GM12878 (cell line): ENCODE measurements at regions not wholly inside any gene's neighbourhood (a gene's known extent, or its start where the extent isn't known, plus 50 kb on each side); places are given as distances from the start of the nearest gene placed in this dataset.

ENCODE experiments used
- ATAC-seq: fragments of 200-7000 bp; cut with Tn5 transposase; 3 replicates; pipeline ENCODE4 v1.9.1; 2020; ENCODE audit warnings: mild to moderate bottlenecking, moderate library complexity
- BruUV-seq: library from RNA; stranded (reverse); fragments of 400-500 nt; replicated peaks from 2 replicates; lab custom pipeline; 2021; lab: Mats Ljungman, UMichigan
- CTCF ChIA-PET: fragments of 300-600 bp; sonication (Branson Sonifier 250); formaldehyde crosslinking; extraction: SDS; loops from one replicate; lab custom pipeline; 2021; ENCODE audit warnings: inconsistent platforms; lab: Yijun Ruan, JAX
- POLR2A ChIA-PET: fragments of 350-600 bp; formaldehyde crosslinking; extraction: SDS; loops from one replicate; lab custom pipeline; 2021; ENCODE audit warnings: inconsistent platforms; lab: Charles Lee
- RAD21 ChIA-PET: fragments of 300-600 bp; sonication (Branson Sonifier 250); formaldehyde crosslinking; loops from one replicate; lab custom pipeline; 2023; ENCODE audit warnings: antibody characterized with exemption; ENCODE audit not compliant: unreplicated experiment; lab: Charles Lee
- SMC1A ChIA-PET: fragments of 300-600 bp; sonication (Branson Sonifier 250); formaldehyde crosslinking; loops from one replicate; lab custom pipeline; 2023; ENCODE audit not compliant: unreplicated experiment, uncharacterized antibody; lab: Charles Lee
- DNase-seq: peaks from one replicate; pipeline ENCODE4 v3.0.0-alpha.2; 2011; ENCODE audit warnings: low read depth, low spot score
- FAIRE-seq: peaks from 3 replicates; lab custom pipeline; 2011; peaks lifted over from hg19 to GRCh38; lab: Jason Lieb, UNC
- H2AFZ ChIP-seq: 2 replicates; pipeline ENCODE4 v1.6.0; 2011; ENCODE audit warnings: low read depth, low read length, control low read depth; ENCODE audit not compliant: control insufficient read depth
- H3K27ac ChIP-seq: 2 replicates; pipeline ENCODE4 v1.5.1; 2011; ENCODE audit warnings: control low read depth; ENCODE audit not compliant: control insufficient read depth, insufficient read depth
- H3K27me3 ChIP-seq, 2 experiments: replicated peaks in 1 of 2; 2 replicates each; pipeline versions ENCODE4 v1.6.0 to v1.6.1; 2011; ENCODE audit warnings: low read length in 1 of 2; ENCODE audit not compliant: control insufficient read depth in 2 of 2, insufficient read depth in 2 of 2
- H3K36me3 ChIP-seq, 2 experiments: 2 replicates each; pipeline ENCODE4 v1.5.1; 2011; ENCODE audit warnings: low read length in 1 of 2; ENCODE audit not compliant: control insufficient read depth in 2 of 2, insufficient read depth in 2 of 2
- H3K4me1 ChIP-seq: 2 replicates; pipeline ENCODE4 v1.6.1; 2011; ENCODE audit warnings: mild to moderate bottlenecking, low read length, moderate library complexity, mixed read lengths; ENCODE audit not compliant: control insufficient read depth, insufficient read depth
- H3K4me2 ChIP-seq: 2 replicates; pipeline ENCODE4 v1.6.0; 2011; ENCODE audit warnings: control low read depth; ENCODE audit not compliant: control insufficient read depth, insufficient read depth
- H3K4me3 ChIP-seq: fragments of 200-600 bp; sonication (generic); 2 replicates; pipeline ENCODE4 v1.5.1; 2016
- H3K79me2 ChIP-seq: 2 replicates; pipeline ENCODE4 v1.6.0; 2011; ENCODE audit warnings: low read length; ENCODE audit not compliant: control insufficient read depth, insufficient read depth
- H3K9ac ChIP-seq: 2 replicates; pipeline ENCODE4 v1.8.0; 2011; ENCODE audit warnings: low read length, control low read depth, mixed read lengths; ENCODE audit not compliant: control insufficient read depth, insufficient read depth
- H3K9me3 ChIP-seq: replicated peaks from 3 replicates; pipeline ENCODE4 v1.5.1; 2011; ENCODE audit warnings: mild to moderate bottlenecking, low read length; ENCODE audit not compliant: control insufficient read depth, insufficient read depth
- H4K20me1 ChIP-seq: 2 replicates; pipeline ENCODE4 v1.6.0; 2011; ENCODE audit not compliant: control insufficient read depth, insufficient read depth
- BHLHE40 ChIP-seq, 2 experiments: fragments of 450-650 bp in 1 of 2; IDR thresholded peaks; 2 replicates each; pipeline ENCODE4 v1.6.1; 2011 to 2017; ENCODE audit warnings: low read depth in 2 of 2, borderline replicate concordance in 1 of 2, improper control_type of control experiment in 1 of 2, low read length in 1 of 2, mild to moderate bottlenecking in 1 of 2
- E2F8 ChIP-seq: fragments of 450-650 bp; IDR thresholded peaks from 2 replicates; pipeline ENCODE4 v1.6.1; 2018; ENCODE audit warnings: mild to moderate bottlenecking, low read depth, moderate library complexity; ENCODE audit not compliant: partially characterized antibody
- EZH2 ChIP-seq: IDR thresholded peaks from 2 replicates; pipeline ENCODE4 v1.6.1; 2012; ENCODE audit warnings: low read depth, mild to moderate bottlenecking, control low read depth, inconsistent platforms, low read length, borderline replicate concordance; ENCODE audit not compliant: control insufficient read depth
- FOXK2 ChIP-seq: fragments of 450-650 bp; IDR thresholded peaks from 2 replicates; pipeline ENCODE4 v1.6.1; 2017; ENCODE audit warnings: mild to moderate bottlenecking, moderate library complexity
- HCFC1 ChIP-seq: fragments of 150-350 bp; IDR thresholded peaks from 2 replicates; pipeline ENCODE4 v1.6.1; 2014; ENCODE audit warnings: low read length
- JUND ChIP-seq: IDR thresholded peaks from 2 replicates; pipeline ENCODE4 v1.6.1; 2012; ENCODE audit warnings: low read depth, mild to moderate bottlenecking, low read length, improper control_type of control experiment, moderate library complexity
- KAT2A ChIP-seq: conservative IDR thresholded peaks from 2 replicates; pipeline ENCODE4 v1.6.1; 2011; ENCODE audit warnings: low read depth, low read length; ENCODE audit not compliant: control insufficient read depth
- KDM1A ChIP-seq: fragments of 200-600 bp; sonication (generic); IDR thresholded peaks from 2 replicates; pipeline ENCODE4 v1.6.1; 2016; ENCODE audit warnings: borderline replicate concordance
- MXI1 ChIP-seq: fragments of 150-350 bp; IDR thresholded peaks from 2 replicates; pipeline ENCODE4 v1.6.1; 2011; ENCODE audit warnings: low read depth, mild to moderate bottlenecking, inconsistent platforms, low read length, improper control_type of control experiment
- NFXL1 ChIP-seq: fragments of 450-650 bp; IDR thresholded peaks from 2 replicates; pipeline ENCODE4 v1.6.1; 2017; ENCODE audit warnings: antibody characterized with exemption, mild to moderate bottlenecking, borderline replicate concordance
- NFYA ChIP-seq: IDR thresholded peaks from 2 replicates; pipeline ENCODE4 v1.6.1; 2011; ENCODE audit warnings: low read depth, mild to moderate bottlenecking, low read length, improper control_type of control experiment, borderline replicate concordance
- NR2F1 ChIP-seq: fragments of 450-650 bp; conservative IDR thresholded peaks from 2 replicates; pipeline ENCODE4 v1.6.1; 2017; ENCODE audit warnings: mild to moderate bottlenecking
- RELB ChIP-seq: fragments of 450-650 bp; IDR thresholded peaks from 2 replicates; pipeline ENCODE4 v1.6.1; 2017; ENCODE audit warnings: low read depth, mild to moderate bottlenecking, moderate library complexity
- SMAD5 ChIP-seq: IDR thresholded peaks from 2 replicates; pipeline ENCODE4 v1.6.1; 2016; ENCODE audit warnings: antibody characterized with exemption, low read depth
- SRF ChIP-seq, 2 experiments: IDR thresholded peaks; 2 replicates each; pipeline ENCODE4 v1.6.1; 2011; ENCODE audit warnings: low read depth in 2 of 2, low read length in 2 of 2, mild to moderate bottlenecking in 1 of 2, moderate library complexity in 1 of 2
- ZBTB40 ChIP-seq: fragments of 450-650 bp; IDR thresholded peaks from 2 replicates; pipeline ENCODE4 v1.6.1; 2016; ENCODE audit warnings: mild to moderate bottlenecking, moderate library complexity, borderline replicate concordance
- ZNF384 ChIP-seq: IDR thresholded peaks from 2 replicates; pipeline ENCODE4 v1.6.1; 2012; ENCODE audit warnings: low read depth, mild to moderate bottlenecking, low read length, improper control_type of control experiment, borderline replicate concordance
- WGBS: methylation state at CpG from one replicate; pipeline ENCODE4 v1.1.6; 2016; ENCODE audit warnings: low lambda C conversion rate; ENCODE audit not compliant: insufficient replicate concordance, insufficient coverage; ENCODE audit errors: missing lambda C conversion rate; 5-methylcytosine and 5-hydroxymethylcytosine counted together
- in situ Hi-C: fragments of 300-500 bp; cut with MboI; formaldehyde crosslinking; loops from 9 replicates; pipeline ENCODE4 v1.14.3; 2018; ENCODE audit warnings: mixed read lengths
- intact Hi-C: fragments of 100-400 bp; cut with micrococcal nuclease; formaldehyde crosslinking; loops from one replicate; pipeline ENCODE4 v1.14.2; 2022; ENCODE audit not compliant: unreplicated experiment

- Histone ChIP-seq H3K27me3 (no peaks in the 10 kb centered on the region), H3K27ac (no peak overlapping the region)
- TF ChIP-seq NFYA, result no peak
- no peak for TF ChIP-seq NFXL1
- no peak for TF ChIP-seq HCFC1
- TF ChIP-seq ZNF384, result no peak
- TF ChIP-seq SMAD5, result no peak
- no peak for TF ChIP-seq NR2F1
- no peak for TF ChIP-seq JUND
- TF ChIP-seq MXI1, result no peak
- no peak for TF ChIP-seq SRF (IDR thresholded peaks at IDR 0.05; ENCODE audit: low read depth in 2 of 2, low read length in 2 of 2)
- TF ChIP-seq RELB, result no peak
- no peak for TF ChIP-seq KAT2A
- TF ChIP-seq FOXK2, result no peak
- TF ChIP-seq EZH2, result no peak
- TF ChIP-seq KDM1A, result no peak
- no peak for TF ChIP-seq BHLHE40 (IDR thresholded peaks at IDR 0.05; ENCODE audit: borderline replicate concordance in 1 of 2, low read depth in 2 of 2, low read length in 1 of 2)
- no peak for TF ChIP-seq E2F8
- no peak for TF ChIP-seq ZBTB40
- TF ChIP-seq, all 136 proteins: peak for 0
- no peaks in the 10 kb centered on the region for H3K4me1 ChIP-seq
- 9% methylated on average over 5 of the region's 5 CpGs for WGBS
- SMC1A ChIA-PET, result interaction anchor here (0.5 to 1.6 kb wide), 4 partner anchors 9 to 115 kb away, joined by 3 to 6 read pairs (median 4); no protein-coding TSS in a partner anchor
- H3K36me3 ChIP-seq, result no peaks in the 10 kb centered on the region
- no TSS peak for BruUV-seq
- no peak overlapping the region for H3K4me2 ChIP-seq
- intact Hi-C loops, result no loop called here
- H3K9ac ChIP-seq, result no peak overlapping the region
- no peak for ATAC-seq
- POLR2A ChIA-PET, result no interaction called here
- in situ Hi-C loops, result no loop called here
- DNase-seq, result no peak
- no peaks in the 10 kb centered on the region for H3K9me3 ChIP-seq
- CTCF ChIA-PET, result interaction anchor here (1.1 to 3.0 kb wide), 5 partner anchors 9 to 260 kb away, joined by 4 to 11 read pairs (median 6); no protein-coding TSS in a partner anchor
- no peak for FAIRE-seq
- H3K4me3 ChIP-seq, result no peak overlapping the region
- no peaks in the 10 kb centered on the region for H4K20me1 ChIP-seq
- H2AFZ ChIP-seq, result no peak overlapping the region
- RAD21 ChIA-PET, result interaction anchor here (0.9 kb wide), 1 partner anchor 92 kb away, joined by 3 read pairs; no protein-coding TSS in a partner anchor
- no peaks in the 10 kb centered on the region for H3K79me2 ChIP-seq
These were observed 184.2 kb upstream of the KLHL29 start for GRCh38 chr2:23200787-23201114.
